ENCODE measurements at regions not wholly inside any gene's neighbourhood (a gene's known extent, or its start where the extent isn't known, plus 50 kb on each side); places are given as distances from the start of the nearest gene placed in this dataset.

DNA sequence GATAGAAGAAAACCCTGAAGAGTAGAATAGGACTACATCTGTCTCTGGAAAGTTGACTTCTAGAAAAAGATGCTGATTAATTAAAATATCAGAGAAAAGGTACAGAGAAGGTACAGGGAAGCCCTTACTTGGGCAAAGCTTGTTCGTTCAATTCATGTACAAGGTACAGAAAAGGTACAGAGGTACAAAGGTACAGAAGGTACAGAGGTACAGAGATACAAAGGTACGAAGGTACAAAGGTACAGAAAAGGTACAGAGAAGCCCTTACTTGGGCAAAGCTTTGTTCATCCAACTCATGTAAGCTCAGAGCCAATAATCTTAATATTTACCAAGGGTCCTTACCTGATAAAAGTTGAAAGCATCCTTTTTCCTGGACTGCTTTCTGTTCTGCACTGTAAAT lies 182.3 kb downstream of the PCSK1 start:
- TF ChIP-seq POLR2A (IDR thresholded peaks at IDR 0.05), result no peak
- TF ChIP-seq, protein P1, sequence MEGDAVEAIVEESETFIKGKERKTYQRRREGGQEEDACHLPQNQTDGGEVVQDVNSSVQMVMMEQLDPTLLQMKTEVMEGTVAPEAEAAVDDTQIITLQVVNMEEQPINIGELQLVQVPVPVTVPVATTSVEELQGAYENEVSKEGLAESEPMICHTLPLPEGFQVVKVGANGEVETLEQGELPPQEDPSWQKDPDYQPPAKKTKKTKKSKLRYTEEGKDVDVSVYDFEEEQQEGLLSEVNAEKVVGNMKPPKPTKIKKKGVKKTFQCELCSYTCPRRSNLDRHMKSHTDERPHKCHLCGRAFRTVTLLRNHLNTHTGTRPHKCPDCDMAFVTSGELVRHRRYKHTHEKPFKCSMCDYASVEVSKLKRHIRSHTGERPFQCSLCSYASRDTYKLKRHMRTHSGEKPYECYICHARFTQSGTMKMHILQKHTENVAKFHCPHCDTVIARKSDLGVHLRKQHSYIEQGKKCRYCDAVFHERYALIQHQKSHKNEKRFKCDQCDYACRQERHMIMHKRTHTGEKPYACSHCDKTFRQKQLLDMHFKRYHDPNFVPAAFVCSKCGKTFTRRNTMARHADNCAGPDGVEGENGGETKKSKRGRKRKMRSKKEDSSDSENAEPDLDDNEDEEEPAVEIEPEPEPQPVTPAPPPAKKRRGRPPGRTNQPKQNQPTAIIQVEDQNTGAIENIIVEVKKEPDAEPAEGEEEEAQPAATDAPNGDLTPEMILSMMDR (IDR thresholded peaks at IDR 0.05), result no peak
